ENCODE measurements at regions not wholly inside any gene's neighbourhood (a gene's known extent, or its start where the extent isn't known, plus 50 kb on each side); places are given as distances from the start of the nearest gene placed in this dataset.

- H3K36me3 ChIP-seq (replicated peaks; ENCODE audit: control insufficient read depth, insufficient read depth, low read length): no peaks in the 10 kb centered on the region
- no peak overlapping the region for H3K4me3 ChIP-seq (ENCODE audit: insufficient read depth, low read depth, low read length)
- DNase-seq: no peak
- no peaks in the 10 kb centered on the region for H3K27me3 ChIP-seq (ENCODE audit: control insufficient read depth, insufficient read depth, low read length)
Observed at GRCh38 chr22:48511781-48512327, 1315.8 kb downstream of the BRD1 start.

GRCh38 chr22:48511211-48511610, 1316.5 kb downstream of the BRD1 start:
- no peaks in the 10 kb centered on the region for H3K36me3 ChIP-seq (replicated peaks; ENCODE audit: control insufficient read depth, insufficient read depth, low read length)
- H3K27me3 ChIP-seq (ENCODE audit: control insufficient read depth, insufficient read depth, low read length): no peaks in the 10 kb centered on the region
- no peak overlapping the region for H3K4me3 ChIP-seq (ENCODE audit: insufficient read depth, low read depth, low read length)
- no peak for DNase-seq

- DNase-seq: no peak
- Histone ChIP-seq H3K36me3 (replicated peaks; ENCODE audit: control insufficient read depth, insufficient read depth, low read length) (no peaks in the 10 kb centered on the region), H3K27me3 (ENCODE audit: control insufficient read depth, insufficient read depth, low read length) (no peaks in the 10 kb centered on the region), H3K4me3 (ENCODE audit: insufficient read depth, low read depth, low read length) (no peak overlapping the region)
Observed at GRCh38 chr22:48510599-48510998, 1317.1 kb downstream of the BRD1 start.

- Histone ChIP-seq H3K4me3 (ENCODE audit: insufficient read depth, low read depth, low read length) (no peak overlapping the region), H3K36me3 (replicated peaks; ENCODE audit: control insufficient read depth, insufficient read depth, low read length) (no peaks in the 10 kb centered on the region), H3K27me3 (ENCODE audit: control insufficient read depth, insufficient read depth, low read length) (no peaks in the 10 kb centered on the region)
- peak; percentile 82 for DNase-seq
Observed at GRCh38 chr22:48507595-48508350, 1319.9 kb downstream of the BRD1 start.

- H3K36me3 ChIP-seq (replicated peaks; ENCODE audit: control insufficient read depth, insufficient read depth, low read length): no peaks in the 10 kb centered on the region
- no peak for DNase-seq
- H3K4me3 ChIP-seq (ENCODE audit: insufficient read depth, low read depth, low read length): no peak overlapping the region
- no peaks in the 10 kb centered on the region for H3K27me3 ChIP-seq (ENCODE audit: control insufficient read depth, insufficient read depth, low read length)
Observed at GRCh38 chr22:48507171-48507570, 1320.5 kb downstream of the BRD1 start.

- no peak for DNase-seq
- H3K36me3 ChIP-seq (replicated peaks; ENCODE audit: control insufficient read depth, insufficient read depth, low read length): no peaks in the 10 kb centered on the region
- no peaks in the 10 kb centered on the region for H3K27me3 ChIP-seq (ENCODE audit: control insufficient read depth, insufficient read depth, low read length)
- no peak overlapping the region for H3K4me3 ChIP-seq (ENCODE audit: insufficient read depth, low read depth, low read length)
Observed at GRCh38 chr22:48506506-48507145, 1321.0 kb downstream of the BRD1 start.

- no peak overlapping the region for H3K4me3 ChIP-seq (ENCODE audit: insufficient read depth, low read depth, low read length)
- no peak for DNase-seq
Observed at GRCh38 chr22:48505891-48506290, 1321.8 kb downstream of the BRD1 start.

GRCh38 chr22:48504519-48505140, 1323.0 kb downstream of the BRD1 start:
- Histone ChIP-seq H3K36me3 (replicated peaks; ENCODE audit: control insufficient read depth, insufficient read depth, low read length) (no peaks in the 10 kb centered on the region), H3K4me3 (ENCODE audit: insufficient read depth, low read depth, low read length) (no peak overlapping the region), H3K27me3 (ENCODE audit: control insufficient read depth, insufficient read depth, low read length) (no peaks in the 10 kb centered on the region)
- DNase-seq: no peak

More at GRCh38 chr22:48505891-48506290, 1321.8 kb downstream of the BRD1 start:
- Histone ChIP-seq H3K27me3 (ENCODE audit: control insufficient read depth, insufficient read depth, low read length) (no peaks in the 10 kb centered on the region), H3K36me3 (replicated peaks; ENCODE audit: control insufficient read depth, insufficient read depth, low read length) (no peaks in the 10 kb centered on the region)

- DNase-seq: no peak
- Histone ChIP-seq H3K27me3 (ENCODE audit: control insufficient read depth, insufficient read depth, low read length) (no peaks in the 10 kb centered on the region), H3K36me3 (replicated peaks; ENCODE audit: control insufficient read depth, insufficient read depth, low read length) (no peaks in the 10 kb centered on the region), H3K4me3 (ENCODE audit: insufficient read depth, low read depth, low read length) (no peak overlapping the region)
Observed at GRCh38 chr22:48503876-48504275, 1323.8 kb downstream of the BRD1 start.

GRCh38 chr22:48503035-48503625, 1324.5 kb downstream of the BRD1 start:
- no peaks in the 10 kb centered on the region for H3K27me3 ChIP-seq (ENCODE audit: control insufficient read depth, insufficient read depth, low read length)
- DNase-seq: no peak
- no peaks in the 10 kb centered on the region for H3K36me3 ChIP-seq (replicated peaks; ENCODE audit: control insufficient read depth, insufficient read depth, low read length)
- H3K4me3 ChIP-seq (ENCODE audit: insufficient read depth, low read depth, low read length): no peak overlapping the region

- no peak for DNase-seq
- no peak overlapping the region for H3K4me3 ChIP-seq (ENCODE audit: insufficient read depth, low read depth, low read length)
- no peaks in the 10 kb centered on the region for H3K27me3 ChIP-seq (ENCODE audit: control insufficient read depth, insufficient read depth, low read length)
- H3K36me3 ChIP-seq (replicated peaks; ENCODE audit: control insufficient read depth, insufficient read depth, low read length): no peaks in the 10 kb centered on the region
Observed at GRCh38 chr22:48501231-48501750, 1326.4 kb downstream of the BRD1 start.

GRCh38 chr22:48500471-48501230, 1327.0 kb downstream of the BRD1 start:
- Histone ChIP-seq H3K27me3 (ENCODE audit: control insufficient read depth, insufficient read depth, low read length) (no peaks in the 10 kb centered on the region), H3K36me3 (replicated peaks; ENCODE audit: control insufficient read depth, insufficient read depth, low read length) (no peaks in the 10 kb centered on the region), H3K4me3 (ENCODE audit: insufficient read depth, low read depth, low read length) (no peak overlapping the region)
- no peak for DNase-seq

GRCh38 chr22:48499456-48500425, 1327.9 kb downstream of the BRD1 start:
- no peak overlapping the region for H3K4me3 ChIP-seq (ENCODE audit: insufficient read depth, low read depth, low read length)
- H3K27me3 ChIP-seq (ENCODE audit: control insufficient read depth, insufficient read depth, low read length): no peaks in the 10 kb centered on the region
- DNase-seq: peak; percentile 57
- H3K36me3 ChIP-seq (replicated peaks; ENCODE audit: control insufficient read depth, insufficient read depth, low read length): no peaks in the 10 kb centered on the region

Measured in H7 (cell line).